RWPE2 (cell line): ENCODE measurements at regions not wholly inside any gene's neighbourhood (a gene's known extent, or its start where the extent isn't known, plus 50 kb on each side); places are given as distances from the start of the nearest gene placed in this dataset.
"Not testable (repeated sequence)": the region's sequence is repeated elsewhere in the genome, so short reads cannot be mapped to it uniquely, and the experiment has no call there.

Source experiments
- ATAC-seq: fragments of 200-7000 bp; cut with Tn5 transposase; 3 replicates; pipeline ENCODE4 v1.9.1; 2021; ENCODE audit warnings: low read depth
- DNase-seq: peaks from one replicate; pipeline ENCODE4 v3.0.0-alpha.2; 2020; ENCODE audit warnings: low spot score
- H3K27ac ChIP-seq: fragments of 450-650 bp; 2 replicates; pipeline ENCODE4 v1.5.1; 2017; ENCODE audit warnings: mild to moderate bottlenecking; ENCODE audit not compliant: poor library complexity, severe bottlenecking
- H3K27me3 ChIP-seq: fragments of 250-450 bp; sonication (Bioruptor Pico); 2 replicates; pipeline ENCODE4 v1.5.1; 2021; ENCODE audit warnings: mild to moderate bottlenecking, moderate library complexity; ENCODE audit not compliant: insufficient read depth, poor library complexity, severe bottlenecking
- H3K36me3 ChIP-seq: fragments of 250-450 bp; sonication (Bioruptor Pico); 2 replicates; pipeline ENCODE4 v1.5.1; 2020; ENCODE audit warnings: low read depth, mild to moderate bottlenecking, moderate library complexity
- H3K4me1 ChIP-seq: fragments of 250-450 bp; sonication (Bioruptor Pico); 2 replicates; pipeline ENCODE4 v1.5.1; 2021; ENCODE audit warnings: mild to moderate bottlenecking, moderate library complexity; ENCODE audit not compliant: insufficient read depth, poor library complexity, severe bottlenecking
- H3K4me3 ChIP-seq: fragments of 250-450 bp; sonication (Bioruptor Pico); 2 replicates; pipeline ENCODE4 v1.5.1; 2021; ENCODE audit warnings: mild to moderate bottlenecking, moderate library complexity; ENCODE audit not compliant: severe bottlenecking
- H3K9me3 ChIP-seq: fragments of 250-450 bp; sonication (Bioruptor Pico); 2 replicates; pipeline ENCODE4 v1.5.1; 2021; ENCODE audit warnings: mild to moderate bottlenecking, moderate library complexity; ENCODE audit not compliant: severe bottlenecking
- CTCF ChIP-seq: fragments of 450-650 bp; IDR thresholded peaks from one replicate; pipeline ENCODE4 v1.5.1; 2017; ENCODE audit warnings: mild to moderate bottlenecking, moderate library complexity; ENCODE audit not compliant: poor library complexity, severe bottlenecking

GRCh38 chr5:58299256-58299655 is 160.6 kb downstream of the PLK2 start:
- Histone ChIP-seq H3K27ac (no peak overlapping the region), H3K4me1 (peaks cover 8% of the 10 kb centered on the region), H3K27me3 (no peaks in the 10 kb centered on the region), H3K9me3 (no peaks in the 10 kb centered on the region), H3K4me3 (no peak overlapping the region), H3K36me3 (no peaks in the 10 kb centered on the region)
- ATAC-seq (no peak), DNase-seq (no peak)
- no peak for TF ChIP-seq CTCF

DNA sequence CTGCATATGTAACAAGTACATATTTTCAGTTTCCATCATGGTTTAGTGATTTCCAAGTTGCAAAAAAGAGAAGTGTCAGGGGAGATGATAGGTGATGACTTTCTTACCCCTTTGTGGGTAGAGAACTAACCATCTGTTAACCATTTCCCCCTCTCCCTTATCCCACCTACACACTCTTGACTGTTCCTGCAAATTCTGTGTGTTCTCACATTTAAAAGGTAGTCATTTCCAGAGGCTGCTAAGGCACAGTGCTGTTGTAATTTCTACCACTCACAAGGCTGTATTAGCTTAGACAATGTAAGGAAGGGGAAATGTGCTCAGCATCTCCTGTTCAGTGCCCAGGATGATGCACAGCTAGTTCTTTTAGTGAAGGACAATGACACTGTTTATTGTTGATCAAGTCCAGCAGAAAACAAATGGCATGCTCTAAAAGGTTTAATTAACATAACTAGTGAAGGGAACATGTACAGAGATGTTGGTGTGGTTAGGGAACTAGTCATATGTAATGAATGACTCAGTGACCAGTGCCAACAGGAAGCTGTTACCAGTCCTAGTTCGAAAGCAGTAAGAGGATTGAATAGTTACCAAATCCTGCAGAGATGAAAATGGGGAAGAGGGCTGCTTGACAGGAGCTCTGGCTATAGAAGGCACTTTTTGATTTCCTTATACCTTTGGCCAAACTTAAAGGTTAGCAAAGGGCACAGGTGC is 165.1 kb downstream of the PLK2 start:
- Histone ChIP-seq H3K4me1 (peaks cover 8% of the 10 kb centered on the region), H3K4me3 (no peak overlapping the region), H3K27me3 (no peaks in the 10 kb centered on the region), H3K36me3 (no peaks in the 10 kb centered on the region), H3K27ac (no peak overlapping the region), H3K9me3 (no peaks in the 10 kb centered on the region)
- TF ChIP-seq CTCF: no peak
- ATAC-seq: peak; percentile 90
- no peak for DNase-seq

DNA sequence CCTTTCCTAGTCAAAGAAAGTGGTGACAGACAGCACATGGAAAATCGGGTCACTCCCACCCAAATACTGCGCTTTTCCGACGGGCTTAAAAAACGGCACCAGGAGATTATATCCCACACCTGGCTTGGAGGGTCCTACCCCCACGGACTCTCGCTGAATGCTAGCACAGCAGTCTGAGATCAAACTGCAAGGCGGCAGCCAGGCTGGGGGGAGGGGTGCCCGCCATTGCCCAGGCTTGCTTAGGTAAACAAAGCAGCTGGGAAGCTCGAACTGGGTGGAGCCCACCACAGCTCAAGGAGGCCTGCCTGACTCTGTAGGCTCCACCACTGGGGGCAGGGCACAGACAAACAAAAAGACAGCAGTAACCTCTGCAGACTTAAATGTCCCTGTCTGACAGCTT is 171.6 kb downstream of the PLK2 start:
- not testable (repeated sequence) for H3K4me3 ChIP-seq, ATAC-seq, DNase-seq

GRCh38 chr5:58286741-58287140 is 173.1 kb downstream of the PLK2 start:
- ATAC-seq (no peak), DNase-seq (no peak)
- H3K4me1 ChIP-seq: peaks cover 3% of the 10 kb centered on the region
- no peaks in the 10 kb centered on the region for H3K9me3 ChIP-seq
- TF ChIP-seq CTCF: no peak
- H3K36me3 ChIP-seq: no peaks in the 10 kb centered on the region
- H3K4me3 ChIP-seq: no peak overlapping the region
- no peaks in the 10 kb centered on the region for H3K27me3 ChIP-seq
- H3K27ac ChIP-seq: no peak overlapping the region

More for the DNA sequence above, 171.6 kb downstream of the PLK2 start:
- not testable (repeated sequence) for H3K4me1 ChIP-seq, H3K36me3 ChIP-seq, H3K27me3 ChIP-seq, H3K27ac ChIP-seq, H3K9me3 ChIP-seq

- no peak for DNase-seq
- TF ChIP-seq CTCF: no peak
- H3K27ac ChIP-seq: no peak overlapping the region
- no peaks in the 10 kb centered on the region for H3K9me3 ChIP-seq
- ATAC-seq: no peak
- peaks cover 11% of the 10 kb centered on the region for H3K4me1 ChIP-seq
- H3K4me3 ChIP-seq: no peak overlapping the region
- no peaks in the 10 kb centered on the region for H3K36me3 ChIP-seq
- no peaks in the 10 kb centered on the region for H3K27me3 ChIP-seq
Measured at GRCh38 chr5:58285900-58286299, 174.0 kb downstream of the PLK2 start.
